HFFc6 (cell line): ENCODE measurements at regions not wholly inside any gene's neighbourhood (a gene's known extent, or its start where the extent isn't known, plus 50 kb on each side); places are given as distances from the start of the nearest gene placed in this dataset.

Experiments
- DNase-seq: peaks from one replicate; pipeline ENCODE4 v3.0.0-alpha.2; 2018
- H3K27ac Mint-ChIP-seq: 2 replicates; pipeline ENCODE4 v1.8.0; 2020; ENCODE audit warnings: mild to moderate bottlenecking, mixed read lengths
- H3K27me3 Mint-ChIP-seq: 2 replicates; pipeline ENCODE4 v1.8.0; 2021; ENCODE audit warnings: mild to moderate bottlenecking, moderate library complexity, mixed read lengths; ENCODE audit not compliant: insufficient read depth
- H3K36me3 Mint-ChIP-seq: 2 replicates; pipeline ENCODE4 v1.8.0; 2021; ENCODE audit warnings: low read depth, mixed read lengths
- H3K4me1 Mint-ChIP-seq: 2 replicates; pipeline ENCODE4 v1.8.0; 2020; ENCODE audit warnings: low read depth, mixed read lengths
- H3K4me3 Mint-ChIP-seq: 2 replicates; pipeline ENCODE4 v1.8.0; 2020; ENCODE audit warnings: mild to moderate bottlenecking, moderate library complexity, mixed read lengths
- H3K9me3 Mint-ChIP-seq: 2 replicates; pipeline ENCODE4 v1.8.0; 2020; ENCODE audit warnings: mild to moderate bottlenecking, mixed read lengths
- TF ChIP-seq, protein P1 (sequence below): fragments of 200-600 bp; sonication (generic); IDR thresholded peaks from 2 replicates; pipeline ENCODE4 v1.5.0; 2021; ENCODE audit warnings: antibody characterized with exemption, mild to moderate bottlenecking

DNA sequence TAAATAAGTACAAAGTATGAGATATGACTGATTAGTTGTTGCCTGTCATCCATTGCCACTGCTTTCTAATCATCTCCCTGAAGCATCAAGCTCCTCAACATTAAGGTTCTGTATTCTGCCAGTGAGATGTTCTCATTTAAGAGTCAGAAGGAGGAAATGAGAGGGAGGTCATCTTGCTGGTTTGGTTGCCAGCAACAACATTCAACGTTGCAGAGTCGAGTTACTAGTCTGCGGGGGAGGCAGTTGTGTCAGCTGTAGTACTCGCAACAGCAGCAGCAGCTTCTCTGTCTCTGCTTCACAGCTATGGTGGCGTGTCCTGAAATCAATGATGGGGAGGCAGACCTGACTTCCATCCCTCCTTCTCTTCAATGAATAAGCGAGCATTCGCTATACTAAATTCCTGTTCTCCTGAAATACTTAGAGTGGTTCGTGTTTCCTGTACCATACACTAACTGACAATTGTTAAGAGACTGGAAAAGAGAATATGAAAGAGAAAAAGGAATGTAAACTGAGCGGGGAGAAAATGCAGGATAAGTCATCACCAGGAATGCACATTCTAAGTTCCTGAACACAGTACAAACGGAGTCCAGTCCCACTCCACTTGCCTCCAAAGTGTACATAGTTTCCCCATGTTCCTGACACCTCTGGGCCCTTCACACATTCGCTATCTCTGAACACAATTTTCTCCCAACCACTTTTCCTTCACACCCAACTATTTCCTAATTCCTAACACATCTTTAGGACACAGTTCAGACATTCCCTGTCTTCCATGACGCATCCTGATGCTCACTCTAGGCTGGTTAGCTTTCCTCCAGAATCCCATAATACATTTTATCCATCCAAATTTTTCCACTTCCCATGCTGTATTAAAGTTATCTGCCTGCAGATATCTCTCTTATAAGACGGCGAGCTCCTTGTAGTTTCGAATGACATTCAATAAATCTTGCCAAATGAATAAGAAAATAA lies 263.0 kb downstream of the KLF12 start:
- peaks cover 47% of the 10 kb centered on the region for H3K4me1 Mint-ChIP-seq
- peak overlapping the region; percentile 87 for H3K4me3 Mint-ChIP-seq
- peak overlapping the region; percentile 84 for H3K27ac Mint-ChIP-seq
- TF ChIP-seq, protein P1, sequence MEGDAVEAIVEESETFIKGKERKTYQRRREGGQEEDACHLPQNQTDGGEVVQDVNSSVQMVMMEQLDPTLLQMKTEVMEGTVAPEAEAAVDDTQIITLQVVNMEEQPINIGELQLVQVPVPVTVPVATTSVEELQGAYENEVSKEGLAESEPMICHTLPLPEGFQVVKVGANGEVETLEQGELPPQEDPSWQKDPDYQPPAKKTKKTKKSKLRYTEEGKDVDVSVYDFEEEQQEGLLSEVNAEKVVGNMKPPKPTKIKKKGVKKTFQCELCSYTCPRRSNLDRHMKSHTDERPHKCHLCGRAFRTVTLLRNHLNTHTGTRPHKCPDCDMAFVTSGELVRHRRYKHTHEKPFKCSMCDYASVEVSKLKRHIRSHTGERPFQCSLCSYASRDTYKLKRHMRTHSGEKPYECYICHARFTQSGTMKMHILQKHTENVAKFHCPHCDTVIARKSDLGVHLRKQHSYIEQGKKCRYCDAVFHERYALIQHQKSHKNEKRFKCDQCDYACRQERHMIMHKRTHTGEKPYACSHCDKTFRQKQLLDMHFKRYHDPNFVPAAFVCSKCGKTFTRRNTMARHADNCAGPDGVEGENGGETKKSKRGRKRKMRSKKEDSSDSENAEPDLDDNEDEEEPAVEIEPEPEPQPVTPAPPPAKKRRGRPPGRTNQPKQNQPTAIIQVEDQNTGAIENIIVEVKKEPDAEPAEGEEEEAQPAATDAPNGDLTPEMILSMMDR = no peak
- no peaks in the 10 kb centered on the region for H3K9me3 Mint-ChIP-seq
- no peaks in the 10 kb centered on the region for H3K36me3 Mint-ChIP-seq
- DNase-seq = peak; percentile 84
- no peaks in the 10 kb centered on the region; the same call in 1 of the 2 replicates for H3K27me3 Mint-ChIP-seq

DNA sequence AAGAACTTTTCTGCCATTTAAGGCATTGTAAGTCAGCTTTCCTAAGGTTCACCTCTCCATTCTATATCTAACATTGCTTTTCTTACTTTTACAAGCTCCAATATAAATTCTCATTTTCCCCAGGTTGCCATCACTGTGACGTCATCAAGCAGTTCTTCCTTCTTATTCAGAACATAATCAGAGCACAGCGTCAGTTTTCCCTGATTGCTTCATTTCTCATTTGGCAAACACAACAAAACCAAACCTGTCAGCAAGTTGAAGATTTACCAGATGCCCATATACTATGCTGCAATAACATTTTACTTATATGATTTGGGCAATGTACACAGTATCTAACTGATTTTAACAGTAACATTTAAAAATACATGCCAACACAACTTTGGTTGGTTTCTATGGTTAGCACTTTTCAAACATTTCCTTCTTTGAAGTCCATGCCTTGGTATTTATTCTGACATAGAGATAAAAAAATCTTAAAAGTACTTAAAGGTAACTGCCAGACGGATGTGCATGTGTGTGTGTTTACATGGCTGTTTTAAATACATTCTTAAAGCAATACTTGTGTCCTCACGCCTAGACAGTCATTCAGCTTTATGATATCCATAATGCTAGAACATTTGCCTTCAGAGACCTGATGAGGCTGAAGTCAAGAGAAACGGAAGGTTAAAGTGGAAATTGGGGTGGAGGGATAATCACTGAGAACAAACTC lies 264.0 kb downstream of the KLF12 start:
- no peak for DNase-seq

DNA sequence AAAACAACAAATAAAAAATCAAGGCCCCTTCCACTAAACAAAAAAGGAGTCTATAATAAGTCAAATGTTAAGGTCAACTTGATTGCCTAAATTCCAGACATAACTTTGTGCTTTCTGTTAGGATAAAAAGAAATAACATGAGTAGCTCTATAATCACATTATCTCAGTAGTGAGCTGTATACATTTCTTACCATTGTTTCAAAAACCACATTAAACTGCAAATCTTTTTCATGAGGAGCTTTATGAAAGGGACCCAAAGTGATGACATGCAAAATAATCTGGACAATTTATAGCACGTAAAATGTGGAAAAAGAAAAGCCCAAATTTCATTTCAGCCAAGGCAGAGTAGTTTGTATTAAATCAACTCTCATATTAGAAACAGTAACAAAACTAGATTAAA lies 269.2 kb downstream of the KLF12 start:
- Mint-ChIP-seq H3K4me3 (no peak overlapping the region), H3K36me3 (peaks cover 10% of the 10 kb centered on the region), H3K27ac (no peak overlapping the region), H3K9me3 (no peaks in the 10 kb centered on the region), H3K27me3 (no peaks in the 10 kb centered on the region; the same call in 1 of the 2 replicates), H3K4me1 (peaks cover 22% of the 10 kb centered on the region)
- TF ChIP-seq, protein P1 = no peak
- DNase-seq = no peak

More for the DNA sequence above, 264.0 kb downstream of the KLF12 start:
- H3K4me1 Mint-ChIP-seq = peaks cover 54% of the 10 kb centered on the region
- TF ChIP-seq, protein P1 = no peak
- H3K27me3 Mint-ChIP-seq = no peaks in the 10 kb centered on the region; the same call in 1 of the 2 replicates
- H3K27ac Mint-ChIP-seq = peak overlapping the region; percentile 84
- H3K4me3 Mint-ChIP-seq = peak overlapping the region; percentile 87
- H3K36me3 Mint-ChIP-seq = peaks cover 8% of the 10 kb centered on the region; the same call in 1 of the 2 replicates
- H3K9me3 Mint-ChIP-seq = no peaks in the 10 kb centered on the region

DNA sequence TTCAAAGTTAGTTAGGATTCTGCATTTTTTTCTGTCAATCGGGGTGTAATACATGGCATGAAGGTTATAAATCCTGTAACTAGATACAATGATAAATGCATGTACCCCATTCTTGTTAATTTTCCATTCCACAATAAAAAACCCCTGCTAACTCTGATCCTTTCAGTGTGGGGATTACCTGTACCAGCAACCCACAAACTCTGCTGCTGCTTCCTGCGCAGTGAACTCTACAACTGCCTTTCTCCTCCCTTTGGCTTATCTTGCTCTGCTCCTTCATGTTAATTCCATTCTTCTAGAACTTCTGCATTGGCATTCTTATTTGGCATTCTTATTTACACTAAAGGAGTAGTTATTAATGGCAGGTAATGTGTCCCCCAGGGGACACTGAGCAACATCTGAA lies 273.1 kb downstream of the KLF12 start:
- Mint-ChIP-seq H3K27me3 (no peaks in the 10 kb centered on the region; the same call in 1 of the 2 replicates), H3K9me3 (no peaks in the 10 kb centered on the region), H3K36me3 (peaks cover 12% of the 10 kb centered on the region), H3K27ac (no peak overlapping the region), H3K4me1 (peaks cover 16% of the 10 kb centered on the region), H3K4me3 (no peak overlapping the region)
- TF ChIP-seq, protein P1 = no peak
- DNase-seq = no peak

DNA sequence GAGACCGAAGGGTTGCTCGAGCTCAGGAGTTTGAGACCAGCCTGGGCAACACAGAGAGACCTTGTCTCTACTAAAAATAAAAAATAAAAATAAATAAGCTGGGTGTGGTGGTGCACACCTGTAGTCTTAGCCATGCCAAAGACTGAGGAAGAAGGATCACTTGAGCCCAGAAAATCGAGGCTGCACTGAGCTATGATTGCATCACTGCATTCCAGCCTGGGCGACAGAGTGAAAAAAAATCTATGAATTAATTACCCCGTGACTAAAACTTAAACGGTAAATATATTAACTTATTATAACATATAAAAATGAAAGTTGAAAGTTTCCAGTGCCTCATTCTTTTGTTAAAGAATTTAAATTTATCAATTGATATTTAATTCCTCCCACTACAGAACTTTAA lies 273.7 kb downstream of the KLF12 start:
- no peak overlapping the region for H3K4me3 Mint-ChIP-seq
- peaks cover 13% of the 10 kb centered on the region for H3K4me1 Mint-ChIP-seq
- TF ChIP-seq, protein P1 = no peak
- no peak overlapping the region for H3K27ac Mint-ChIP-seq
- H3K36me3 Mint-ChIP-seq = peaks cover 8% of the 10 kb centered on the region
- no peaks in the 10 kb centered on the region; the same call in 1 of the 2 replicates for H3K27me3 Mint-ChIP-seq
- H3K9me3 Mint-ChIP-seq = no peaks in the 10 kb centered on the region
- DNase-seq = no peak
